ENCODE measurements at regions not wholly inside any gene's neighbourhood (a gene's known extent, or its start where the extent isn't known, plus 50 kb on each side); places are given as distances from the start of the nearest gene placed in this dataset.
A peak's percentile ranks its signal among the peaks of the same experiment; 100 is the strongest.

GRCh38 chr3:171966533-171967136, 72.7 kb upstream of the FNDC3B start:
- DNase-seq, result no peak
- Histone ChIP-seq H3K27ac (peak overlapping the region; percentile 66), H3K4me3 (ENCODE audit: low read depth, low read length) (no peak overlapping the region), H3K27me3 (replicated peaks) (no peaks in the 10 kb centered on the region), H3K36me3 (replicated peaks) (no peaks in the 10 kb centered on the region)
- in situ Hi-C loops (cut with HindIII; ENCODE audit: low pct_ligation_motif_present, low sequenced_read_pairs), result no loop called here
- no peak for TF ChIP-seq CTCF (IDR thresholded peaks at IDR 0.05; ENCODE audit: low read depth, low read length, missing control alignments)

DNA sequence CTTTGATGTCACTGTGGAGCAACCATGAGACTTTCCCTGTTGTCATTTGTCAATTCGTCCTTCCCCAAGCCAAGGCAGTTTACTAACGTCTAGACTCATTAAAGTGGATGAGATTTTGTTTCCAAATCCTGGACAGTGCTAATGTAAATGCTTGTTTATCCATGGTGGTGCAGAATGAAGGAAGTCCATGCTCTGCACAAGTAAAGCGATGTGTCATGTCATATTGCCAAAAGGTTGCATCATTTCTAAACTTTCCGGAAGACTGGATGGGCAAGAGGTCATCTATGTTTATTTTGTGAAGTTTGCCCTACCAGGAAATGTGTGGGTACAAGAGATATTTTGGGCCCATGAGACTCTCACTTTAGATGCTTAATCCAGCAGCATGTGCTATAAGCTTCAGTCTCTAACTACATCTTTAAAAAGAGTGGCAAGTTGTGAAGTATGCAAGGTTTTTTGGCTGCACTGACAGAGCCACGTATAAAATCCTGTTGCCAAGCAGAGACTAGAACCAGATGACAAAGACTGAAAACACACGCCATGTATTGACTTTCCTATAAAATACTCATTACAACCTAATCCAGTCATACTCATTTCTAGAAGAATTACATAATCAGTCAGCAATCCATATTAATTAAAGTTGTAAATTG, 72.1 kb upstream of the FNDC3B start:
- DNase-seq, result peak; percentile 64
- no peak for TF ChIP-seq CTCF (IDR thresholded peaks at IDR 0.05; ENCODE audit: low read depth, low read length, missing control alignments)
- Histone ChIP-seq H3K4me3 (ENCODE audit: low read depth, low read length) (no peak overlapping the region), H3K27ac (peak overlapping the region; percentile 66), H3K27me3 (replicated peaks) (no peaks in the 10 kb centered on the region), H3K36me3 (replicated peaks) (no peaks in the 10 kb centered on the region)
- in situ Hi-C loops (cut with HindIII; ENCODE audit: low pct_ligation_motif_present, low sequenced_read_pairs), result no loop called here

GRCh38 chr3:171967932-171968678, 71.3 kb upstream of the FNDC3B start:
- H3K4me3 ChIP-seq (ENCODE audit: low read depth, low read length), result no peak overlapping the region
- in situ Hi-C loops (cut with HindIII; ENCODE audit: low pct_ligation_motif_present, low sequenced_read_pairs), result no loop called here
- H3K36me3 ChIP-seq (replicated peaks), result no peaks in the 10 kb centered on the region
- no peak for TF ChIP-seq CTCF (IDR thresholded peaks at IDR 0.05; ENCODE audit: low read depth, low read length, missing control alignments)
- peak; percentile 91 for DNase-seq
- H3K27ac ChIP-seq, result peak overlapping the region; percentile 66
- H3K27me3 ChIP-seq (replicated peaks), result no peaks in the 10 kb centered on the region

DNA sequence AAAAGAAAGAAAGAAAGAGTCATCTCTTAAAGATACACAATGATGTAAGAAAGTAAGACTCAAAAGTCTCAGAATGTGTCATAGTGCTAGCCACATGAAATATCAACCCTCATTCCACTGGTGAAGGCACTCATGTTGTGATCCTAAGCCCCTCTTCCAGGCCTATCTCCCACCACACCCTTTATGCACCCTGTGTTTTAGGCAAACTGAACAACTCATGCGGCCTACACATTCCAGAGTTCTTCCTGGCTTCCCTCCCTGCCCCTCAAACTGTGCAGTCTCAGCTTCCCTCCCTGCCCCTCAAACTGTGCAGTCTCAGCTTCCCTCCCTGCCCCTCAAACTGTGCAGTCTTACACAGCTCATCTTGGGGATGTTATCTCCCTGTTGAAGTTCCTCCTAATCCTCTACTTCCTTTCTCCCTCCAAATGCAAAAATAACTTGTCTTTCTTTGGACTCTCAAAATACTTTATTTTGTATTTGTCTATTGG, 69.0 kb upstream of the FNDC3B start:
- in situ Hi-C loops (cut with HindIII; ENCODE audit: low pct_ligation_motif_present, low sequenced_read_pairs), result no loop called here
- H3K36me3 ChIP-seq (replicated peaks), result no peaks in the 10 kb centered on the region

DNA sequence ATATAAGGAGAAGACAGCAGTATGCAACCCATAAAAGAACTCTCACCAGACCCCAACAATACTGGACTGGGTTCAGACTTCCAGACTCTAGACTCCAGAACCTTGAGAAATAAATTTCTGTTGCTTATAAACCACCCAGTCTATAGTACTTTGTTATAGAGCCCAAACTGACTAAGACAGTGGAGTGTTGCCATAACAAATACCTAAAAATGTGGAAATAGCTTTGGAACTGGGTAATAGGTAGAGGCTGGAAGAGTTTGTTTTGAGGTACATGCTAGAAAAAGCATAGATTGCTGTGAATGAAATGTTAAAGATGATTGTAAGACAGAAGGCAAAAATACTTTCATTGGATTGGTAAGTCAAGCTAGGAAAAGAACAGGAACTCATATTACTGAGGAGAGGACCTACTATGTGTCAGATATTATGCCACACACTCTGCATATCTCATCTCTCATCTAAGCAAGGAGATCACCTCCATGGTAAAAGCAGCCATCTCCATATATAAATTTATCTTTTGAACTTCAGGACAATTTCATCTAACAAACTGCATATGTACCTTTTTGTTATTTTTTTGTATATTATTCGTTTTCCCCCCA, 67.4 kb upstream of the FNDC3B start:
- no peaks in the 10 kb centered on the region for H3K36me3 ChIP-seq (replicated peaks)
- in situ Hi-C loops (cut with HindIII; ENCODE audit: low pct_ligation_motif_present, low sequenced_read_pairs), result no loop called here
- H3K4me3 ChIP-seq (ENCODE audit: low read depth, low read length), result no peak overlapping the region
- no peak for DNase-seq
- H3K27me3 ChIP-seq (replicated peaks), result no peaks in the 10 kb centered on the region
- TF ChIP-seq CTCF (IDR thresholded peaks at IDR 0.05; ENCODE audit: low read depth, low read length, missing control alignments), result no peak
- no peak overlapping the region for H3K27ac ChIP-seq

More for the DNA sequence above, 69.0 kb upstream of the FNDC3B start:
- TF ChIP-seq CTCF (IDR thresholded peaks at IDR 0.05; ENCODE audit: low read depth, low read length, missing control alignments), result no peak
- Histone ChIP-seq H3K4me3 (ENCODE audit: low read depth, low read length) (no peak overlapping the region), H3K27ac (no peak overlapping the region), H3K27me3 (replicated peaks) (no peaks in the 10 kb centered on the region)
- DNase-seq, result peak; percentile 9

Data from brain microvascular endothelial cell (primary cell).